Gastrocnemius medialis (tissue), 4 donors: ENCODE measurements at regions not wholly inside any gene's neighbourhood (a gene's known extent, or its start where the extent isn't known, plus 50 kb on each side); places are given as distances from the start of the nearest gene placed in this dataset.

Source experiments
- ATAC-seq, 2 donors: fragments of 150-250 bp; one replicate each; pipeline ENCODE4 v1.9.1; 2016
- DNase-seq, 2 donors: peaks; one replicate each; pipeline ENCODE4 v3.0.0-alpha.2; 2019
- H3K27ac ChIP-seq, 4 donors: fragments of 200-600 bp; sonication (generic); 1 replicate in 1 of 4; 2 replicates in 3 of 4; pipeline ENCODE4 v1.5.1; 2016 to 2018; ENCODE audit warnings: mild to moderate bottlenecking in 2 of 4, moderate library complexity in 1 of 4
- H3K27me3 ChIP-seq, 3 donors: fragments of 200-600 bp; sonication (generic) in 2 of 3; 1 replicate in 1 of 3; 2 replicates in 2 of 3; pipeline versions ENCODE4 v1.5.1 to v1.6.0; 2016 to 2019; ENCODE audit warnings: mild to moderate bottlenecking in 1 of 3, moderate library complexity in 1 of 3
- H3K36me3 ChIP-seq, 2 donors: fragments of 200-600 bp; sonication (generic) in 1 of 2; one replicate each; pipeline ENCODE4 v1.5.1; 2017 to 2018
- H3K4me1 ChIP-seq, 2 donors: fragments of 200-600 bp; sonication (generic) in 1 of 2; one replicate each; pipeline ENCODE4 v1.5.1; 2016 to 2017; ENCODE audit warnings: mild to moderate bottlenecking in 2 of 2
- H3K4me3 ChIP-seq, 4 donors: fragments of 200-600 bp; sonication (generic) in 3 of 4; 1 replicate in 1 of 4; 2 replicates in 3 of 4; pipeline ENCODE4 v1.5.1; 2016 to 2019; ENCODE audit warnings: mild to moderate bottlenecking in 2 of 4
- H3K9me3 ChIP-seq, 3 donors: fragments of 200-600 bp; sonication (generic) in 2 of 3; 1 replicate in 1 of 3; 2 replicates in 2 of 3; pipeline ENCODE4 v1.5.1; 2016 to 2019
- POLR2A ChIP-seq, 2 donors: fragments of 450-650 bp; IDR thresholded peaks; one replicate each; pipeline ENCODE4 v1.6.1; 2017; ENCODE audit warnings: antibody characterized with exemption in 2 of 2, mild to moderate bottlenecking in 2 of 2, moderate library complexity in 2 of 2
- in situ Hi-C, 4 donors: fragments of 200-750 bp; cut with MboI; loops; one replicate each; pipeline versions ENCODE4 v1.15.0 to v1.8.0; 2017; ENCODE audit warnings: low sequenced_read_pairs in 4 of 4
- intact Hi-C: fragments of 100-400 bp; cut with DNase I; formaldehyde crosslinking; loops from one replicate; pipeline ENCODE4 v1.15.1; 2023; ENCODE audit warnings: low total_unique reads
- TF ChIP-seq, protein P1 (sequence below), 5 experiments: fragments of 450-650 bp in 3 of 5; fragments of 200-600 bp in 2 of 5; sonication (generic) in 2 of 5; IDR thresholded peaks in 4 of 5; conservative IDR thresholded peaks in 1 of 5; 1 replicate in 4 of 5; 2 replicates in 1 of 5; pipeline ENCODE4 v1.5.1; 2016 to 2019; ENCODE audit warnings: antibody characterized with exemption in 5 of 5, mild to moderate bottlenecking in 3 of 5, moderate library complexity in 3 of 5

DNA sequence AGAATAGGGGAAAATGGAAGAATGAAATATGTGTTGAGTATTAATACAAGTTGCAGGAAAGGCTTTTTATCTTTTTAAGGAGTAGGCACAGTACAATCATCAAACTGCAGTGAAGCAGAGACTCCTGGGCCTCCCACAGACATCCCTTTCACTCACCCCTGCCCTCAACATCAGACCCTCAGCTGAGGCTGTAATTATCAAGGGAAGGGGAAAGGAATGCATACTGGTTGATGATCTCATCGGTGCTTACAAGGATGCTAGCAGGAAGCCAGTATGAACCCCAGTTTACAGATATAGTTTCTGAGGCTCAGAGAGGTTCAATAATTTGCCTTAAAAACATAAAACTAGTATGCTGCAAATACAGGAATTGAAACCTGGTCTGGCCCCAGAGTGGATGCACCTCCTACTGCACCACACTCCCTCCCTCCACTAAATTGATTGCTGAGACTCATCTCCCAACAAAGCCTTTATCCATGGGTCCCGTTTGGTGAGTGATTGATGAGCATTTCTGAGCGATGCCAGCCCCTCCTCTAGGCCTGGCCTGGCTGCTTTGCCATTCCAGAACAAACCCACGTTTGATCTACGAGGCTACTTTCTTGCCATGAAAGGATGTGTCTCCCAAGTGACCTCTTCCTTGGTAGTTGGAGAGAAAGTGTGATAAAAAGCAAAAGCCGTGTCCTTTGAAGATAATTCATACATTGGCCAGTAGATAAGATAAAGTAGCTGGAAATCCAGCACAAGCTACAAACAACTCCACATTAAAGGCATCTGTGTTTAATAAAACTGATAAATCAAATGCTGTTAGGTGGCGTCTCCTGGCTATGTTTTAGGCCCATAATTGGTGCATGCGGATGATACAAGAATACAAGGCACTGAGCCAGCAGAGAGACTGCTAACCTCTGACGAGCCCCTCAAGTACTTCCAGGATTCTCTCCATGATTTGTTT, 233.9 kb upstream of the CAMK1G start:
- H3K9me3 ChIP-seq = no peaks in the 10 kb centered on the region
- H3K27ac ChIP-seq = no peak overlapping the region

DNA sequence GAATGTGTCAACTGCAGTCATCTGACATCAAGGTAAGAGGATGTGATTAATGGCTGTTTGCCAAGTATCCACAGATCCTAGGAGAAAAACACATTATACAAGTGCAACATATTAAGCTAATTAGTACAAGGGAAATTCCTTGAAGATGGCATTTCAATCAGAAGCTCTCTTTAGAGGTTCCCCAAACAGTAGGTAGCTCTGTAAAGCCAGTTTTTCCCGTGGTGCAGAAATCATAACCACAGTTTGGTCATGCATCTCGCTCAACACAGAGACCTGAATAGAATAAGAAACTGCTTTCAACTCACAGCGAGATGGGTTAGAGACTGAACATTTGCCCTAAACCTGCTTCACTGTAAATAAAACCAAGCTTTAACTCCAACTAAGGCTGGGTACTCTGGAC, 230.5 kb upstream of the CAMK1G start:
- H3K4me3 ChIP-seq = no peak overlapping the region
- no peaks in the 10 kb centered on the region for H3K4me1 ChIP-seq
- in situ Hi-C loops = no loop called here
- no peaks in the 10 kb centered on the region for H3K9me3 ChIP-seq
- H3K36me3 ChIP-seq = no peaks in the 10 kb centered on the region
- H3K27me3 ChIP-seq = no peaks in the 10 kb centered on the region
- no peak overlapping the region for H3K27ac ChIP-seq
- DNase-seq (no peak), ATAC-seq (no peak)
- intact Hi-C loops = no loop called here
- TF ChIP-seq, protein P1, sequence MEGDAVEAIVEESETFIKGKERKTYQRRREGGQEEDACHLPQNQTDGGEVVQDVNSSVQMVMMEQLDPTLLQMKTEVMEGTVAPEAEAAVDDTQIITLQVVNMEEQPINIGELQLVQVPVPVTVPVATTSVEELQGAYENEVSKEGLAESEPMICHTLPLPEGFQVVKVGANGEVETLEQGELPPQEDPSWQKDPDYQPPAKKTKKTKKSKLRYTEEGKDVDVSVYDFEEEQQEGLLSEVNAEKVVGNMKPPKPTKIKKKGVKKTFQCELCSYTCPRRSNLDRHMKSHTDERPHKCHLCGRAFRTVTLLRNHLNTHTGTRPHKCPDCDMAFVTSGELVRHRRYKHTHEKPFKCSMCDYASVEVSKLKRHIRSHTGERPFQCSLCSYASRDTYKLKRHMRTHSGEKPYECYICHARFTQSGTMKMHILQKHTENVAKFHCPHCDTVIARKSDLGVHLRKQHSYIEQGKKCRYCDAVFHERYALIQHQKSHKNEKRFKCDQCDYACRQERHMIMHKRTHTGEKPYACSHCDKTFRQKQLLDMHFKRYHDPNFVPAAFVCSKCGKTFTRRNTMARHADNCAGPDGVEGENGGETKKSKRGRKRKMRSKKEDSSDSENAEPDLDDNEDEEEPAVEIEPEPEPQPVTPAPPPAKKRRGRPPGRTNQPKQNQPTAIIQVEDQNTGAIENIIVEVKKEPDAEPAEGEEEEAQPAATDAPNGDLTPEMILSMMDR (IDR thresholded peaks at IDR 0.05 in 4 of 5, conservative IDR thresholded peaks at IDR 0.05 in 1 of 5) = no peak
- no peak for TF ChIP-seq POLR2A (IDR thresholded peaks at IDR 0.05)

More for the DNA sequence above, 233.9 kb upstream of the CAMK1G start:
- intact Hi-C loops = no loop called here
- Histone ChIP-seq H3K36me3 (no peaks in the 10 kb centered on the region), H3K4me1 (no peaks in the 10 kb centered on the region), H3K27me3 (no peaks in the 10 kb centered on the region), H3K4me3 (no peak overlapping the region)
- in situ Hi-C loops = no loop called here
- TF ChIP-seq, protein P1 (IDR thresholded peaks at IDR 0.05 in 4 of 5, conservative IDR thresholded peaks at IDR 0.05 in 1 of 5) = no peak
- TF ChIP-seq POLR2A (IDR thresholded peaks at IDR 0.05) = no peak
- DNase-seq = no peak
- no peak for ATAC-seq

DNA sequence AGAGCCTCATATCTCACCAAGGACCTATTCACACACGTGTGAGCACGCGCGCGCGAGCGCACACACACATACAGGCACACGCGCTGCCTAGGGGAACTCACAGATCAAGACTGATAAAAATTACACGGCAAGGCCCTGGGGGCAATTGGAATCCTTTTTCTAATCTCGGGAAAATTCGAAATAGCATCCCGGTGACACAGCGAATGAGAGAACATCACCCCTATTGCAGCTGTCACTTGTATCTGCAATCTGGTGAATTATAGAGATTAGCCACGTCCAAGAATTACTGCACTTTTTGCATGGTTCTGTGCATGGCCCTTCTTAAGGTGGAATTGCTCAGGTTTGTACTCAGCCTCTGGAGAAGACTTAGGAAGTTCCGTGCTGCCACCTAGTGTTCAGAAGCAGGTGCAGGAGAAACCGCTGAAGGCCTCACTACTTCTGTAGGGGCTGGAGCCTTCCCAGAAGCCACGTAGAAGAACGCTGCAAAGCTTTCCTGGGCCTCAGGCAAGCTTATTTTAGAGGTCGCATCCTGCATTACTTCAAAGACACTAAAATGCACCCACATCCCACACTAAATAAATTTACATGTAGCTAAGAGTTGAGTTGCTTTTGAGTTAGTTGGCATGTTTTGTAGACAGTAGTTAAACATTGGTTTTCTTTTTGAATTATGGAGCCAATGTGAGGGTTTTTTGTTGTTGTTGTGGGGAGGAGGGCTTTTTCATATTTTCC, 229.2 kb upstream of the CAMK1G start:
- peak; percentile 54 to 72 for ATAC-seq
- in situ Hi-C loops = no loop called here
- TF ChIP-seq POLR2A (IDR thresholded peaks at IDR 0.05) = no peak
- TF ChIP-seq, protein P1 (IDR thresholded peaks at IDR 0.05 in 4 of 5, conservative IDR thresholded peaks at IDR 0.05 in 1 of 5) = peak in 3 of 5 experiments; percentile 27 to 62 (median 51)

DNA sequence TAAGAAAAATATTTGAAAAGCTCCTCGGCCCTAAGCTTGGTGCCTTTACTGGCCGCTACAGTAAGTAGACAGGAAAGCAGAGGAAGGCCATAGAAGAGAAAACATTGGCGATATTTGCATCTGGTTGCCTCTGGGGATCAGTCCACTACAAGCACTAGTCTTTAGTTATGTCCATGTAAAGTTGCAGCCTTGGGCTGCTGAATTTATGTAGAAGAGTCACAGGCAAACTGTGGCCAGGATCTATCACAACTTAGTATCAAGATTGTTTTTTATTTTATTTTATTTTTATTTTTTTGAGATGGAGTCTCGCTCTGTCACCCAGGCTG, 228.7 kb upstream of the CAMK1G start:
- ATAC-seq = no peak
- in situ Hi-C loops = no loop called here
- no peak overlapping the region for H3K27ac ChIP-seq
- intact Hi-C loops = no loop called here
- no peaks in the 10 kb centered on the region for H3K27me3 ChIP-seq
- H3K4me3 ChIP-seq = no peak overlapping the region
- TF ChIP-seq POLR2A (IDR thresholded peaks at IDR 0.05) = no peak
- TF ChIP-seq, protein P1 (IDR thresholded peaks at IDR 0.05 in 4 of 5, conservative IDR thresholded peaks at IDR 0.05 in 1 of 5) = no peak
- H3K9me3 ChIP-seq = no peaks in the 10 kb centered on the region
- DNase-seq = no peak
- H3K4me1 ChIP-seq = no peaks in the 10 kb centered on the region
- no peaks in the 10 kb centered on the region for H3K36me3 ChIP-seq

More for the DNA sequence above, 229.2 kb upstream of the CAMK1G start:
- intact Hi-C loops = no loop called here
- Histone ChIP-seq H3K4me1 (no peaks in the 10 kb centered on the region), H3K4me3 (no peak overlapping the region), H3K27me3 (no peaks in the 10 kb centered on the region), H3K36me3 (no peaks in the 10 kb centered on the region), H3K27ac (no peak overlapping the region), H3K9me3 (no peaks in the 10 kb centered on the region)
- peak; percentile 30 to 54 for DNase-seq
